Activated CD8-positive, alpha-beta memory T cell treated with anti-CD3 and anti-CD28 coated beads, Interleukin-2, amount 10 ng/mL, durations not matched to agents 7 days and 5 days (primary cell): ENCODE measurements at regions not wholly inside any gene's neighbourhood (a gene's known extent, or its start where the extent isn't known, plus 50 kb on each side); places are given as distances from the start of the nearest gene placed in this dataset.

Source experiments
- ATAC-seq: fragments of 150-1000 bp; cut with Tn5 transposase; one replicate; pipeline ENCODE4 v1.10.0; 2021; ENCODE audit warnings: moderate library complexity
- CTCF ChIA-PET: fragments of 350-600 bp; sonication (Branson Sonifier 250); formaldehyde crosslinking; loops from one replicate; lab custom pipeline; 2021; ENCODE audit warnings: antibody characterized with exemption; lab: Charles Lee
- DNase-seq: peaks from one replicate; pipeline ENCODE4 v3.0.0-alpha.2; 2020
- H3K27ac Mint-ChIP-seq: one replicate; pipeline ENCODE4 v1.8.0; 2021; ENCODE audit warnings: mild to moderate bottlenecking, mixed read lengths
- H3K27me3 Mint-ChIP-seq: one replicate; pipeline ENCODE4 v1.8.0; 2021; ENCODE audit warnings: mixed read lengths
- H3K36me3 Mint-ChIP-seq: one replicate; pipeline ENCODE4 v1.8.0; 2021; ENCODE audit warnings: mild to moderate bottlenecking, mixed read lengths
- H3K4me1 Mint-ChIP-seq: one replicate; pipeline ENCODE4 v1.8.0; 2021; ENCODE audit warnings: mixed read lengths
- H3K4me3 Mint-ChIP-seq: one replicate; pipeline ENCODE4 v1.8.0; 2021; ENCODE audit warnings: mild to moderate bottlenecking, moderate library complexity, mixed read lengths
- H3K9me3 Mint-ChIP-seq: one replicate; pipeline ENCODE4 v1.8.0; 2022; ENCODE audit warnings: low read depth, mixed read lengths

GRCh38 chr20:20903773-20904500, 191.5 kb upstream of the RALGAPA2 start:
- no peaks in the 10 kb centered on the region for H3K9me3 Mint-ChIP-seq
- CTCF ChIA-PET: interaction anchor here (0.6 kb wide), 1 partner anchor 1057 kb away, joined by 3 read pairs; no protein-coding TSS in a partner anchor
- ATAC-seq (no peak), DNase-seq (no peak)
- no peak overlapping the region for H3K4me3 Mint-ChIP-seq
- H3K27ac Mint-ChIP-seq: no peak overlapping the region
- H3K4me1 Mint-ChIP-seq: no peaks in the 10 kb centered on the region
- H3K27me3 Mint-ChIP-seq: peaks cover 3% of the 10 kb centered on the region
- no peaks in the 10 kb centered on the region for H3K36me3 Mint-ChIP-seq

DNA sequence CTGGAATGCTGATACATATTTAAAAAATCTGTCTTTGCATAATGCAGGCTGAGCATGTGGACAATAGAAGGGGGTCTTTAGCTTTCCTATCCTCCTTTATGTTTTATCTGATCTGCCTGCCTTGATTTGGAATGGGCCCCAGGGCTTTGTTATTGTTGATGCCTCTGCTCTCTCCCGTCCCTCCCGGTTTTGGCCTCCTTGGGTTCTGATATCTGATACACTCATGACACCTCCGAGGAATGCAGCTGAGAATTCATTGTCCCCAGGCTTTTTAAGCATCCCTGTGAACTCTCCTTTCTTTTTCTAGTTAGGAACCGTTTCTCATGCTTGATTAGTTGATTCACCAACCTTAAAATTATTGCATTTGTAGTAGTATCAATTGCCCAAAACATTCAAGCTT, 185.5 kb upstream of the RALGAPA2 start:
- Mint-ChIP-seq H3K4me1 (no peaks in the 10 kb centered on the region), H3K36me3 (no peaks in the 10 kb centered on the region), H3K4me3 (no peak overlapping the region), H3K27me3 (peaks cover 11% of the 10 kb centered on the region), H3K27ac (no peak overlapping the region), H3K9me3 (no peaks in the 10 kb centered on the region)
- CTCF ChIA-PET: interaction anchor here (1.4 kb wide), 1 partner anchor 37 kb away, joined by 3 read pairs; no protein-coding TSS in a partner anchor
- ATAC-seq (no peak), DNase-seq (no peak)

GRCh38 chr20:20897145-20897544, 184.7 kb upstream of the RALGAPA2 start:
- DNase-seq (no peak), ATAC-seq (no peak)
- H3K36me3 Mint-ChIP-seq: no peaks in the 10 kb centered on the region
- CTCF ChIA-PET: no interaction called here
- no peaks in the 10 kb centered on the region for H3K4me1 Mint-ChIP-seq
- peaks cover 11% of the 10 kb centered on the region for H3K27me3 Mint-ChIP-seq
- H3K9me3 Mint-ChIP-seq: no peaks in the 10 kb centered on the region
- H3K4me3 Mint-ChIP-seq: no peak overlapping the region
- no peak overlapping the region for H3K27ac Mint-ChIP-seq

DNA sequence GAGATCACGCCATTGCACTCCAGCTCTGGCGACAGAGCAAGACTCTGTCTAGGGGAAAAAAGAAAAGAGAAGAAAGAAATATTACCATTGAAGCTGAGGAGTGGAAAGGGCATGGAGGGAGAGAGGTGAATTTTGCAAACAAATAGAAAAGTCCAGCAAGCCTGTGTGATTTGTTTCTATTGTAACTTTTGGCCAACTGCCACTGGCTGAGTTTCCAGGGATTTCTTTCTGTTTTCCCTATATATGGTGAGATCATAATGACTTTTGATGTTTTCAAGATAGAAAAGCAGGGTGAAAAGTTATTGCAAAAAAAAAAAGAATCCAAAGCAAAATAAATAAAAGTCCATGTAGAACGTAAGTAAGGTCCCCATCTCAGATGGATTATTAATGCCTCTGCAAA, 184.2 kb upstream of the RALGAPA2 start:
- Mint-ChIP-seq H3K9me3 (no peaks in the 10 kb centered on the region), H3K4me1 (no peaks in the 10 kb centered on the region), H3K27ac (no peak overlapping the region), H3K4me3 (no peak overlapping the region), H3K36me3 (no peaks in the 10 kb centered on the region), H3K27me3 (peaks cover 11% of the 10 kb centered on the region)
- ATAC-seq: no peak
- no peak for DNase-seq
- CTCF ChIA-PET: no interaction called here

- H3K27me3 Mint-ChIP-seq: peaks cover 11% of the 10 kb centered on the region
- no peaks in the 10 kb centered on the region for H3K36me3 Mint-ChIP-seq
- no peak for ATAC-seq
- CTCF ChIA-PET: no interaction called here
- H3K9me3 Mint-ChIP-seq: no peaks in the 10 kb centered on the region
- H3K4me3 Mint-ChIP-seq: no peak overlapping the region
- DNase-seq: no peak
- H3K4me1 Mint-ChIP-seq: no peaks in the 10 kb centered on the region
- H3K27ac Mint-ChIP-seq: no peak overlapping the region
Observed at GRCh38 chr20:20895537-20895936, 183.1 kb upstream of the RALGAPA2 start.

- CTCF ChIA-PET: no interaction called here
- Mint-ChIP-seq H3K27ac (no peak overlapping the region), H3K9me3 (no peaks in the 10 kb centered on the region), H3K4me1 (no peaks in the 10 kb centered on the region), H3K27me3 (peaks cover 11% of the 10 kb centered on the region), H3K4me3 (no peak overlapping the region), H3K36me3 (no peaks in the 10 kb centered on the region)
- DNase-seq (no peak), ATAC-seq (no peak)
Observed at GRCh38 chr20:20894753-20895152, 182.3 kb upstream of the RALGAPA2 start.

DNA sequence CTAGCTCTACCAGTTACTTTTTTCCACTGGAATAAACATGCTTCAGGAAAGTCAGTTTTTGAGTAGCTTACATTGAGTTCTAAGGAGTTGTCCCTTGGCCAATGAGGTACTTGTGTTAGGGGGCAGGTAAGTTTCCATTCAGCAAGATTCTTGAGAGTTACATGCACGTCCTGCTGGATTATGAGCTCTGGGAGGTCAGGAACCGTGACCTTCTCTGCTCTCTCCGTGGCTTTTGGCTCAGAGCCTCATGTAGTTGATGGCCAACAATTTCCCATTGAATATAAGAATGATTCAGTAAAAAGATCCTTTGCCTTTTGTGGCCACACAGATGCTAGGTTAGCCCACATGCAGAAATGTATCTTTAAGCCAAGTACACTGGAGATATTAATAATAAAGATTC, 181.8 kb upstream of the RALGAPA2 start:
- Mint-ChIP-seq H3K4me3 (no peak overlapping the region), H3K36me3 (no peaks in the 10 kb centered on the region), H3K4me1 (no peaks in the 10 kb centered on the region), H3K9me3 (no peaks in the 10 kb centered on the region), H3K27me3 (peaks cover 11% of the 10 kb centered on the region), H3K27ac (no peak overlapping the region)
- CTCF ChIA-PET: no interaction called here
- no peak for DNase-seq
- ATAC-seq: no peak

GRCh38 chr20:20892328-20892727, 179.9 kb upstream of the RALGAPA2 start:
- no peaks in the 10 kb centered on the region for H3K36me3 Mint-ChIP-seq
- H3K27me3 Mint-ChIP-seq: peaks cover 4% of the 10 kb centered on the region
- no peaks in the 10 kb centered on the region for H3K9me3 Mint-ChIP-seq
- ATAC-seq (no peak), DNase-seq (no peak)
- CTCF ChIA-PET: interaction anchor here (1.1 kb wide), 1 partner anchor 32 kb away, joined by 3 read pairs; no protein-coding TSS in a partner anchor
- H3K27ac Mint-ChIP-seq: no peak overlapping the region
- H3K4me1 Mint-ChIP-seq: no peaks in the 10 kb centered on the region
- H3K4me3 Mint-ChIP-seq: no peak overlapping the region

DNA sequence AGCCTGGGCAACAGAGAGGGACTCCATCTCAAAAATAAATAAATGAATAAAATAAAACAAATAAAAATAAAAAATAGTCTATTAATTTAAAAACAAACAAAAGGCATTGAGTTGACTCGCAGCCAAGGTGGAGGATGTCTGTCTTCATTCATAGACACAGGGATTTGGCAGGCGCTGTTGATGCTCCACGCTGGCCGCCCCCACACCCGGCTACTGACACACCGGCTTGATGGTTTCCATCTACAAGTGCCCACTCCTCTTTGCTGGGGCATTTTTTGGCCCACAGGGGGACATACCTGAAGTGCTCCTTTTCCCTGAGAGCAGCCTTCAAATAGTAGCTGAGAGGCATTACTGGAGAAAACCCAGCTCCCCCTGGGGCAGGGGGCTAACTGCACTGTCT, 178.3 kb upstream of the RALGAPA2 start:
- Mint-ChIP-seq H3K4me1 (no peaks in the 10 kb centered on the region), H3K4me3 (no peak overlapping the region), H3K36me3 (no peaks in the 10 kb centered on the region), H3K9me3 (no peaks in the 10 kb centered on the region), H3K27ac (no peak overlapping the region), H3K27me3 (no peaks in the 10 kb centered on the region)
- CTCF ChIA-PET: no interaction called here
- no peak for ATAC-seq
- no peak for DNase-seq

DNA sequence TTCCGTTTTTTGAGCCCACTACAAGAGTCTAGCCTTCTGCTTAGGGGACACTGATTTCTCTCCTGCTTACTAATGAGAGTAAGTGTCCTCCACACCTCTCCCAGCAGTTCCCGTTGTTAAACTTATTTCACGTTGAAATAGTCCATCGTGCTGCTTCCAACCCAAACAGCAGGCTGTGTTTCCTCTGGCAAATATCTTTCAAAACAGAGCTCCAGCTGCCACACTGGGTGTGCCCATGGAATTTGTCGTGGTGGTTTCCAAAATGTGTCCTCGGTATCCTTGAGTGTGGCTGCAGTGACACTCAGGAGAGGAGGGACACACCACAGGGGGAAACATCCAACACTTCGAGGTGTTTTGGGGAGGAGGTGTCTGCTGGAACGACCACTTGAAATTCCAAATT, 176.5 kb upstream of the RALGAPA2 start:
- Mint-ChIP-seq H3K4me3 (no peak overlapping the region), H3K9me3 (no peaks in the 10 kb centered on the region), H3K4me1 (no peaks in the 10 kb centered on the region), H3K27me3 (no peaks in the 10 kb centered on the region), H3K27ac (no peak overlapping the region), H3K36me3 (no peaks in the 10 kb centered on the region)
- CTCF ChIA-PET: no interaction called here
- ATAC-seq: no peak
- no peak for DNase-seq

- CTCF ChIA-PET: no interaction called here
- Mint-ChIP-seq H3K27ac (no peak overlapping the region), H3K27me3 (no peaks in the 10 kb centered on the region), H3K4me3 (no peak overlapping the region), H3K4me1 (no peaks in the 10 kb centered on the region), H3K36me3 (no peaks in the 10 kb centered on the region), H3K9me3 (no peaks in the 10 kb centered on the region)
- ATAC-seq: no peak
- no peak for DNase-seq
Observed at GRCh38 chr20:20888266-20888656, 175.8 kb upstream of the RALGAPA2 start.

DNA sequence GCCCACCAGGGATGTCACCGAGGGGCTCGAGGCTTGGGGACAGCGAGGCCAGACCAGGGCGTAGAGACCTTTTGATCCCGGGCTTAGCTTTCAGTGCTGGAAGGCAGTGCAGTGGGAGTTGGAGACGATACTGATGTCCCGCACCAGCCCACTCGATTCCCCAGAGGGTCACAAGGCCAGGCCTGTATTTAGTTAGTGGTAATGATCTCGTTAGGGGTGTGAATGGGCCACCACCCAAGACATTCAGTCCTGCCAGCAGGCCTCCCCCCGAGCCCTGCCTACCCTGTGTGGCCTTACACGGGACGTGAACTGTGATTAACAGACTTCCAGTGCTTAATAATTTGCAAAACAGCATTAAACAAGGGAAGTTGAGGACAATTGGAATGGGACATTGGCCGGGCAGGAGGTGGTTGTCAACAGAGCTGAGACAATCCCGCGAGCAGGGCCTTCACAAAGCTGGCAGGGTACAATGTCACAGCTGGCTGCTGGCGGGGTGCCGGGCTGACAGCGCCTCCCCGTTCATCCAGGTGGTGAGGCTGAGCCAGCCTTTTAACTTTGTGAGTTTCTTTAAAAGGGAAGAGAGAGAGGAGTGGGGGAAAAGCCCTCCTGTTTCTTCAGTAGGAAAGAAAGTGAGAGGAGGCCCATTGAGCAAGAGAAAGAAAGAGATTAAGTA, 175.3 kb upstream of the RALGAPA2 start:
- CTCF ChIA-PET: no interaction called here
- Mint-ChIP-seq H3K36me3 (no peaks in the 10 kb centered on the region), H3K4me3 (no peak overlapping the region), H3K27me3 (no peaks in the 10 kb centered on the region), H3K27ac (no peak overlapping the region), H3K4me1 (no peaks in the 10 kb centered on the region), H3K9me3 (no peaks in the 10 kb centered on the region)
- no peak for ATAC-seq
- DNase-seq: no peak

GRCh38 chr20:20881808-20882207, 169.4 kb upstream of the RALGAPA2 start:
- no peaks in the 10 kb centered on the region for H3K9me3 Mint-ChIP-seq
- CTCF ChIA-PET: no interaction called here
- no peak overlapping the region for H3K4me3 Mint-ChIP-seq
- no peak overlapping the region for H3K27ac Mint-ChIP-seq
- H3K27me3 Mint-ChIP-seq: no peaks in the 10 kb centered on the region
- DNase-seq: no peak
- no peaks in the 10 kb centered on the region for H3K4me1 Mint-ChIP-seq
- no peak for ATAC-seq
- no peaks in the 10 kb centered on the region for H3K36me3 Mint-ChIP-seq

DNA sequence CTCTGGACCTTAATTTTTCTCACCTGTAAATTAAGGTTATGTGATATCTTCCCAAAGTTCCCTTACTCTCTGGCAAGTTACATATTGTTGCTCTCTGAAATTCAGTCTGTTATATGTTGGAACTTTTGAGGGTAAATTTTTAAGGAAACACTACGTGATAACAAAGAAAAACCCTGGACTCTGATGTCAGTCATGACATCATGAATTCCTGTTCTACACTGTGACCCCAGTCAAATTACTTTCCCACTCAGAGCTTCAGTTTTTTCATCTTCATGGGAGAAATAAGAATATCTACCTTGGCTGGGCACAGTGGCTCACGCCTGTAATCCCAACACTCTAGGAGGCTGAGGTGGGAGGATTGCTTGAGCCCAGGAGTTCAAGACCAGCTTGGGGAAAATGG, 164.6 kb upstream of the RALGAPA2 start:
- no peak for ATAC-seq
- Mint-ChIP-seq H3K36me3 (no peaks in the 10 kb centered on the region), H3K9me3 (no peaks in the 10 kb centered on the region), H3K4me3 (no peak overlapping the region), H3K4me1 (no peaks in the 10 kb centered on the region), H3K27ac (no peak overlapping the region), H3K27me3 (peaks cover 19% of the 10 kb centered on the region)
- CTCF ChIA-PET: interaction anchor here (1.0 to 3.6 kb wide), 2 partner anchors 17 to 626 kb away, joined by 3 to 15 read pairs; no protein-coding TSS in a partner anchor
- DNase-seq: no peak
